ENCODE measurements at regions not wholly inside any gene's neighbourhood (a gene's known extent, or its start where the extent isn't known, plus 50 kb on each side); places are given as distances from the start of the nearest gene placed in this dataset.

- no peaks in the 10 kb centered on the region for H3K9me3 ChIP-seq (ENCODE audit: control insufficient read depth, insufficient read depth, low read length)
- H3K79me2 ChIP-seq (ENCODE audit: control insufficient read depth, low read length), result no peaks in the 10 kb centered on the region
- no peaks in the 10 kb centered on the region for H3K36me3 ChIP-seq (ENCODE audit: control insufficient read depth, low read length)
- no peak overlapping the region for H3K4me3 ChIP-seq (ENCODE audit: low read length)
- H3K27me3 ChIP-seq (ENCODE audit: control insufficient read depth, low read length), result no peaks in the 10 kb centered on the region
- no peaks in the 10 kb centered on the region for H3K9me2 ChIP-seq (replicated peaks; ENCODE audit: control insufficient read depth, low read length)
- H3K27ac ChIP-seq (ENCODE audit: low read depth, low read length), result no peak overlapping the region
- no peaks in the 10 kb centered on the region for H4K20me1 ChIP-seq (ENCODE audit: control insufficient read depth, insufficient read depth, low read depth, low read length)
- H3K4me1 ChIP-seq (ENCODE audit: control insufficient read depth, low read length), result no peaks in the 10 kb centered on the region
- no peaks in the 10 kb centered on the region for H3F3A ChIP-seq (ENCODE audit: control insufficient read depth, insufficient read depth)
- H3K4me2 ChIP-seq (ENCODE audit: low read length), result no peak overlapping the region
- TF ChIP-seq CTCF (IDR thresholded peaks at IDR 0.05; ENCODE audit: low read depth, low read length, poor library complexity, severe bottlenecking) (no peak), EZH2phosphoT487 (IDR thresholded peaks at IDR 0.05; ENCODE audit: borderline replicate concordance, low read length) (no peak)
Measured at GRCh38 chr10:44684661-44685060, 226.5 kb upstream of the TMEM72 start.

DNA sequence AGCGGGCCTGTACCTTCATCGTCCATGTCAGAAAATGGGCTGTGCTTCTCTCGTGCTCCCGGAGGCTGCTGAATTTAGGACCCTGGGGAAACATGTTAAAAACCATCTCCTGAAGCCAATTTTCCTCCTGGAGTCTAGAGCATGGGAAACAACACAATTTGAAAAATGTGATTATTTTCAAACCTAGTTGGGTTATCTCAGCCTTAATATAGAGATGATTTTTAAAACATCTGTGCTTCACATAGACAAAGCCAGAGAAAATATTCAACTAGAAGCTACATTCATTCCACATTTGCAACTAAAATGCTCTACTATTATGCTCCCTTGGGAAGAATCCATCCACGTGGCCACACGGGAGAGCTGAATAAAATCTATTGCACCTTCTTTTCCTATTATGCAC, 225.9 kb upstream of the TMEM72 start:
- no peak overlapping the region for H3K4me2 ChIP-seq (ENCODE audit: low read length)
- no peaks in the 10 kb centered on the region for H4K20me1 ChIP-seq (ENCODE audit: control insufficient read depth, insufficient read depth, low read depth, low read length)
- H3F3A ChIP-seq (ENCODE audit: control insufficient read depth, insufficient read depth), result no peaks in the 10 kb centered on the region
- H3K9me2 ChIP-seq (replicated peaks; ENCODE audit: control insufficient read depth, low read length), result no peaks in the 10 kb centered on the region
- no peaks in the 10 kb centered on the region for H3K4me1 ChIP-seq (ENCODE audit: control insufficient read depth, low read length)
- H3K4me3 ChIP-seq (ENCODE audit: low read length), result no peak overlapping the region
- H3K27me3 ChIP-seq (ENCODE audit: control insufficient read depth, low read length), result no peaks in the 10 kb centered on the region
- H3K9me3 ChIP-seq (ENCODE audit: control insufficient read depth, insufficient read depth, low read length), result no peaks in the 10 kb centered on the region
- no peak overlapping the region for H3K27ac ChIP-seq (ENCODE audit: low read depth, low read length)
- no peak for TF ChIP-seq CTCF (IDR thresholded peaks at IDR 0.05; ENCODE audit: low read depth, low read length, poor library complexity, severe bottlenecking)
- TF ChIP-seq EZH2phosphoT487 (IDR thresholded peaks at IDR 0.05; ENCODE audit: borderline replicate concordance, low read length), result no peak
- no peaks in the 10 kb centered on the region for H3K36me3 ChIP-seq (ENCODE audit: control insufficient read depth, low read length)
- H3K79me2 ChIP-seq (ENCODE audit: control insufficient read depth, low read length), result no peaks in the 10 kb centered on the region

DNA sequence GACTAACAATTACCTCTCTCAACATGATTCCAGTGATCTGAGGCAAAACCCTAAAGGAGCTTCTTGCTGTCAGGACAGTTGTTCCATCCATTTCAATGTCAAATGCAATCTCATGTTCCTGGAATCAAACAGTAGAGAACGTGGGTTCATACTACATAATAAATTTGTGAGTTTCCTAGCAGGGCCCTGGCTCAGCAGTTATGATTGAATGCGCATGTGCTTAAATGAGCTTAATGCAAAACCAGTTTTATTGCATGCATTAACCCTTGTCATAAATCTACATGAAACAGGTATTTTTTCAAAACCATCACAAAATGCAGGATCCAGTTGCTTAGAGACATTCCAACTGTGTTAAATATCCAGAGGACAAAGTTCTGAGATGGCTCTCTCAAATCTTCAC, 225.4 kb upstream of the TMEM72 start:
- Histone ChIP-seq H3K27ac (ENCODE audit: low read depth, low read length) (no peak overlapping the region), H3K4me2 (ENCODE audit: low read length) (no peak overlapping the region), H3K79me2 (ENCODE audit: control insufficient read depth, low read length) (no peaks in the 10 kb centered on the region), H3K27me3 (ENCODE audit: control insufficient read depth, low read length) (no peaks in the 10 kb centered on the region), H3K4me3 (ENCODE audit: low read length) (no peak overlapping the region), H3K36me3 (ENCODE audit: control insufficient read depth, low read length) (no peaks in the 10 kb centered on the region), H4K20me1 (ENCODE audit: control insufficient read depth, insufficient read depth, low read depth, low read length) (no peaks in the 10 kb centered on the region), H3K9me2 (replicated peaks; ENCODE audit: control insufficient read depth, low read length) (no peaks in the 10 kb centered on the region), H3K9me3 (ENCODE audit: control insufficient read depth, insufficient read depth, low read length) (no peaks in the 10 kb centered on the region), H3K4me1 (ENCODE audit: control insufficient read depth, low read length) (no peaks in the 10 kb centered on the region), H3F3A (ENCODE audit: control insufficient read depth, insufficient read depth) (no peaks in the 10 kb centered on the region)
- TF ChIP-seq EZH2phosphoT487 (IDR thresholded peaks at IDR 0.05; ENCODE audit: borderline replicate concordance, low read length), result no peak
- no peak for TF ChIP-seq CTCF (IDR thresholded peaks at IDR 0.05; ENCODE audit: low read depth, low read length, poor library complexity, severe bottlenecking)

DNA sequence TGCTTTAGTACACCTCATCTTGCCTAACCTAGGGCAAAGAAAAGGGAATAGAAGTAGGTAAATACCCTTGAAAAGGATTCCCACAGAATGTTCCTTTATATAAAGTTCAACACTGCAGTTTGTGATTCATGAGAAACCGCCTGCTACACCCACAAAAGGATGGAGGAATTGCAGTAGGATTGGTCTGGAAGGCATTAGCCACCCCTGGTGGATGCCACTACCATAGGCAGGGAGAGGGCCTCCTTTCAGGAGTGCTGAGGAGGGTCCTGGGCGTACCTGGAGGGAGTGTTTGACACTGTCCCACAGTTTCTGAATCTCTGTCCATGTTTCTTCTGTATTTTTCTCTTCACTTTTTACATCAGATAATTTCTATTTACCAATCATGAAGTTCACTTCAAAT, 221.8 kb upstream of the TMEM72 start:
- Histone ChIP-seq H3K9me2 (replicated peaks; ENCODE audit: control insufficient read depth, low read length) (no peaks in the 10 kb centered on the region), H3K79me2 (ENCODE audit: control insufficient read depth, low read length) (no peaks in the 10 kb centered on the region), H3K4me1 (ENCODE audit: control insufficient read depth, low read length) (no peaks in the 10 kb centered on the region), H3K27ac (ENCODE audit: low read depth, low read length) (no peak overlapping the region), H4K20me1 (ENCODE audit: control insufficient read depth, insufficient read depth, low read depth, low read length) (no peaks in the 10 kb centered on the region), H3K4me3 (ENCODE audit: low read length) (no peak overlapping the region), H3K4me2 (ENCODE audit: low read length) (no peak overlapping the region), H3F3A (ENCODE audit: control insufficient read depth, insufficient read depth) (no peaks in the 10 kb centered on the region), H3K27me3 (ENCODE audit: control insufficient read depth, low read length) (no peaks in the 10 kb centered on the region), H3K36me3 (ENCODE audit: control insufficient read depth, low read length) (no peaks in the 10 kb centered on the region), H3K9me3 (ENCODE audit: control insufficient read depth, insufficient read depth, low read length) (no peaks in the 10 kb centered on the region)
- TF ChIP-seq EZH2phosphoT487 (IDR thresholded peaks at IDR 0.05; ENCODE audit: borderline replicate concordance, low read length), result no peak
- no peak for TF ChIP-seq CTCF (IDR thresholded peaks at IDR 0.05; ENCODE audit: low read depth, low read length, poor library complexity, severe bottlenecking)

All from DOHH2 (cell line).